Upper lobe of right lung (tissue), 1 donor: ENCODE measurements at regions not wholly inside any gene's neighbourhood (a gene's known extent, or its start where the extent isn't known, plus 50 kb on each side); places are given as distances from the start of the nearest gene placed in this dataset.
"Not testable (repeated sequence)": the region's sequence is repeated elsewhere in the genome, so short reads cannot be mapped to it uniquely, and the experiment has no call there.

Experiments used
- ATAC-seq: fragments of 200-7000 bp; cut with Tn5 transposase; one replicate; pipeline ENCODE4 v1.9.1; 2020; ENCODE audit warnings: mild to moderate bottlenecking, moderate library complexity
- DNase-seq: peaks from one replicate; pipeline ENCODE4 v3.0.0-alpha.2; 2020
- H3K27ac ChIP-seq: fragments of 200-600 bp; one replicate; pipeline ENCODE4 v1.8.0; 2022
- H3K27me3 ChIP-seq: fragments of 200-600 bp; one replicate; pipeline ENCODE4 v1.8.0; 2022; ENCODE audit warnings: mild to moderate bottlenecking
- H3K36me3 ChIP-seq: fragments of 200-600 bp; one replicate; pipeline ENCODE4 v1.8.0; 2022
- H3K4me1 ChIP-seq: fragments of 200-600 bp; one replicate; pipeline ENCODE4 v1.8.0; 2022
- H3K4me3 ChIP-seq: fragments of 200-600 bp; one replicate; pipeline ENCODE4 v1.8.0; 2022; ENCODE audit warnings: mild to moderate bottlenecking
- H3K9me3 ChIP-seq: fragments of 200-600 bp; one replicate; pipeline ENCODE4 v1.8.0; 2022
- CTCF ChIP-seq: fragments of 200-600 bp; IDR thresholded peaks from one replicate; pipeline ENCODE4 v1.8.0; 2022; ENCODE audit warnings: antibody characterized with exemption
- intact Hi-C: fragments of 100-400 bp; cut with DNase I; formaldehyde crosslinking; loops from one replicate; pipeline ENCODE4 v1.11.0; 2022
- donor health status: DM: no; HTN: yes; CAD: no; lungs with severe emphysema.

- no peak for TF ChIP-seq CTCF
- no peaks in the 10 kb centered on the region for H3K4me1 ChIP-seq
- ATAC-seq: no peak
- no peaks in the 10 kb centered on the region for H3K36me3 ChIP-seq
- intact Hi-C loops: no loop called here
- H3K27me3 ChIP-seq: no peaks in the 10 kb centered on the region
- H3K4me3 ChIP-seq: no peak overlapping the region
- no peaks in the 10 kb centered on the region for H3K9me3 ChIP-seq
- no peak for DNase-seq
- no peak overlapping the region for H3K27ac ChIP-seq
Observed at GRCh38 chr14:40347675-40348074, 915.4 kb upstream of the FBXO33 start.

GRCh38 chr14:40346275-40346674 is 914.0 kb upstream of the FBXO33 start:
- TF ChIP-seq CTCF: no peak
- Histone ChIP-seq H3K27me3 (no peaks in the 10 kb centered on the region), H3K9me3 (no peaks in the 10 kb centered on the region), H3K36me3 (no peaks in the 10 kb centered on the region), H3K4me1 (no peaks in the 10 kb centered on the region), H3K4me3 (no peak overlapping the region), H3K27ac (no peak overlapping the region)
- intact Hi-C loops: no loop called here
- ATAC-seq: no peak
- DNase-seq: no peak

- H3K36me3 ChIP-seq: no peaks in the 10 kb centered on the region
- DNase-seq: no peak
- H3K27ac ChIP-seq: no peak overlapping the region
- H3K27me3 ChIP-seq: no peaks in the 10 kb centered on the region
- no peaks in the 10 kb centered on the region for H3K9me3 ChIP-seq
- no peaks in the 10 kb centered on the region for H3K4me1 ChIP-seq
- TF ChIP-seq CTCF: no peak
- intact Hi-C loops: no loop called here
- no peak for ATAC-seq
- H3K4me3 ChIP-seq: no peak overlapping the region
Observed at GRCh38 chr14:40345334-40345733, 913.1 kb upstream of the FBXO33 start.

GRCh38 chr14:40340708-40341107 is 908.5 kb upstream of the FBXO33 start:
- DNase-seq (no peak), ATAC-seq (no peak)
- no peaks in the 10 kb centered on the region for H3K9me3 ChIP-seq
- no peaks in the 10 kb centered on the region for H3K36me3 ChIP-seq
- H3K4me1 ChIP-seq: no peaks in the 10 kb centered on the region
- TF ChIP-seq CTCF: no peak
- intact Hi-C loops: no loop called here
- no peak overlapping the region for H3K4me3 ChIP-seq
- H3K27ac ChIP-seq: no peak overlapping the region
- no peaks in the 10 kb centered on the region for H3K27me3 ChIP-seq

GRCh38 chr14:40336846-40337245 is 904.6 kb upstream of the FBXO33 start:
- H3K9me3 ChIP-seq: no peaks in the 10 kb centered on the region
- ATAC-seq: no peak
- intact Hi-C loops: no loop called here

GRCh38 chr14:40326519-40326918 is 894.3 kb upstream of the FBXO33 start:
- H3K27me3 ChIP-seq, ATAC-seq, H3K27ac ChIP-seq, H3K4me1 ChIP-seq, H3K4me3 ChIP-seq, H3K36me3 ChIP-seq, intact Hi-C loops, DNase-seq, H3K9me3 ChIP-seq: not testable (repeated sequence)

More at GRCh38 chr14:40336846-40337245, 904.6 kb upstream of the FBXO33 start:
- H3K36me3 ChIP-seq: no peaks in the 10 kb centered on the region
- no peaks in the 10 kb centered on the region for H3K27me3 ChIP-seq
- TF ChIP-seq CTCF: no peak
- no peak overlapping the region for H3K27ac ChIP-seq
- H3K4me3 ChIP-seq: no peak overlapping the region
- DNase-seq: no peak
- H3K4me1 ChIP-seq: no peaks in the 10 kb centered on the region
